Activated naive CD4-positive, alpha-beta T cell treated with anti-CD3 and anti-CD28 coated beads, Interleukin-2, amount 50 U/mL, for 72 hours (primary cell): ENCODE measurements at regions not wholly inside any gene's neighbourhood (a gene's known extent, or its start where the extent isn't known, plus 50 kb on each side); places are given as distances from the start of the nearest gene placed in this dataset.
"Not testable (repeated sequence)": the region's sequence is repeated elsewhere in the genome, so short reads cannot be mapped to it uniquely, and the experiment has no call there.

ENCODE experiments used
- ATAC-seq, 2 donors: fragments of 150-1000 bp; cut with Tn5 transposase; 2 replicates each; pipeline ENCODE4 v1.10.0; 2021; ENCODE audit warnings: mild to moderate bottlenecking in 2 of 2, moderate library complexity in 2 of 2
- DNase-seq, 2 donors: peaks; one replicate each; pipeline ENCODE4 v3.0.0; 2021 to 2022; ENCODE audit warnings: low spot score in 2 of 2
- H3K27ac Mint-ChIP-seq, 2 donors: one replicate each; pipeline ENCODE4 v1.8.0; 2022; ENCODE audit warnings: mild to moderate bottlenecking in 2 of 2, mixed read lengths in 2 of 2
- H3K36me3 Mint-ChIP-seq, 2 donors: one replicate each; pipeline ENCODE4 v1.8.0; 2022; ENCODE audit warnings: mixed read lengths in 2 of 2
- H3K9me3 Mint-ChIP-seq, 2 donors: one replicate each; pipeline ENCODE4 v1.8.0; 2022; ENCODE audit warnings: mixed read lengths in 2 of 2

DNA sequence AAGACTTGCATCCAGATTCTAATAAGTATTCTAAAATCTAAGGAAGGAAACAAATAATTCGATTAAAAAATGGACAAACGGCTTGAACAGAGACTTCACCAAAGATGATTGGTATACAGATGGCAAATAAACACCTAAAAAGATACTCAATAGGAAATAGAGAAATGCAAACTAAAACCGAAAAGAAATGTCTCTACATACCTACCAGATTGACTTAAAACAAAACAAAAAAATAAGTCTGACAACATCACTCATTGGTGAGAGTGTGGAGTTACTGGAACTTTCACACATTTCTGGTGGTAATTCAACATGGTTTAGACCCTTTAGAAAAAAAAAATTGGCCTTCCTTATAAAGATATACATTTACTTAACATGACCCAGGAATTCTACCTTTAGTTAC lies 869.8 kb downstream of the TTLL7 start:
- Mint-ChIP-seq H3K27ac (no peak overlapping the region), H3K36me3 (no peaks in the 10 kb centered on the region), H3K9me3 (no peaks in the 10 kb centered on the region)
- no peak for ATAC-seq
- DNase-seq, result no peak

DNA sequence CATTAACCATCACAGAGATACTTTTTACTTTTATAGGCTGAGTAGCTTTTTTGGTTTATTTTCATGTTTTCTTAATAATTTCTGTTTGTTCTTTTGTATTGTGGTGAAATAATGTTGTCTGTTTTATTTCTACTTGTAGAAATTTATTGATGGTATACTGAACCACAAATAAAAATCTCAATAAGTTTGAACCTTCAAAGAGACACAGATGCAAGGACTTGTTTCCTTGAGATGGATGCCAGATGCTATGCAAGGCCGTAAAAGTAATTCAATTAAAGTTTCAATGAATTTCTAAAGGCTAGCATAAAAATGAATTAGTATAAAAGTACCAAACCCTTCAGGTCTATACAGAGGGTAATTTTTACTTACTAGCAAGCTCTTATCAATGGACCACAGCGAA lies 873.5 kb downstream of the TTLL7 start:
- Mint-ChIP-seq H3K27ac (no peak overlapping the region), H3K36me3 (no peaks in the 10 kb centered on the region), H3K9me3 (no peaks in the 10 kb centered on the region)
- DNase-seq (no peak), ATAC-seq (no peak)

DNA sequence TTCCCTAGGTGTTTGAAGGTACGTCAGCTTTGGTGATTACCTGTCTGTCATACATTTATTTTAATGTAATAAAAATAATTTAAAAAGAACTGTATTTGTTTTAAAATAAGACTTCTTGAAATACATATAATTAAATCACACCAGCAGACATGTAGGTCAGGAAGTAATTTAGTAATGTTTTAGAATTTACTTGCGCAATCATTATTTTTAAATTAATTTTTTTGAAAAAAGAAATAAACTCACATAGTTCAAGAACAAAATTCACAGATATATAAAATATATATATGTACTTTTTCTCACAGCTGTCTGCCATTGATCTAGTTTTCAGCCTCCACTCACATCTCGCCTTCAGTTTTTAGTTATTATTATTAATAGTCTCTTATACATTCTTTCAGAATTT lies 875.9 kb downstream of the TTLL7 start:
- no peak overlapping the region for H3K27ac Mint-ChIP-seq
- no peak for ATAC-seq
- H3K9me3 Mint-ChIP-seq, result no peaks in the 10 kb centered on the region
- no peak for DNase-seq
- H3K36me3 Mint-ChIP-seq, result no peaks in the 10 kb centered on the region

DNA sequence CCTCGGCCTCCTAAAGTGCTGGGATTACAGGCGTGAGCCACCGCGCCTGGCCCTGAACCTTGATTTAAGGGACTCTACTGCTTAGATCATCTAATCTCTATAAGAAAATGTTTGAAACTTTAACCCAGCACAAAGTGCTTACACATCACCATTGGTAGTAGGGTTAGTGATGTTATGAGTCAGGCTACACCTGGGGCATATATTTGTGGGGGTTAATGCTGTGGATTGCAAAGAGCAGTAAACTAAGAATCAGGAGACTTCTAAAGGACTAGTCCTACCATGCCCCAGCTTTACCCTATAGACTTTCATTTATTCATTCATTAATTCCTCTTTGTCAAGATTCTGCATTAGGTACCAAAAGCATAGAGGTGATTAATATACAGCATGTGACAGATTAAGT lies 880.5 kb downstream of the TTLL7 start:
- H3K9me3 Mint-ChIP-seq, result no peaks in the 10 kb centered on the region
- ATAC-seq, result no peak
- no peaks in the 10 kb centered on the region for H3K36me3 Mint-ChIP-seq
- DNase-seq, result no peak
- H3K27ac Mint-ChIP-seq, result no peak overlapping the region

DNA sequence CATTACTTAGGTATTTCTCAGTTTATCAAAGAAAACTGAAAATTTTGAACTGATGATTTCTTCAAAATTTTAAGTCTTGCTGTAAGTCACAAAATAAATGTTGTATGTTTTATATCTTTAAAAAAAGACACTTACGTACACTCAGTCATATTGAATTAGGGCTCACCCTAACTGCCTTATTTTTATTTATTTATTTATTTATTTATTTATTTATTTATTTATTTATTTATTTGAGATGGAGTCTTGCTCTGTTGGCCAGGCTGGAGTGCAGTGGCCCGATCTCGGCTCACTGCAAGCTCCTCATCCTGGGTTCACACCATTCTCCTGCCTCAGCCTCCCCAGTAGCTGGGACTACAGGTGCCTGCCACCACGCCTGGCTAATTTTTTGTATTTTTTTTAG lies 881.9 kb downstream of the TTLL7 start:
- DNase-seq, H3K27ac Mint-ChIP-seq, ATAC-seq, H3K36me3 Mint-ChIP-seq, H3K9me3 Mint-ChIP-seq: not testable (repeated sequence)

DNA sequence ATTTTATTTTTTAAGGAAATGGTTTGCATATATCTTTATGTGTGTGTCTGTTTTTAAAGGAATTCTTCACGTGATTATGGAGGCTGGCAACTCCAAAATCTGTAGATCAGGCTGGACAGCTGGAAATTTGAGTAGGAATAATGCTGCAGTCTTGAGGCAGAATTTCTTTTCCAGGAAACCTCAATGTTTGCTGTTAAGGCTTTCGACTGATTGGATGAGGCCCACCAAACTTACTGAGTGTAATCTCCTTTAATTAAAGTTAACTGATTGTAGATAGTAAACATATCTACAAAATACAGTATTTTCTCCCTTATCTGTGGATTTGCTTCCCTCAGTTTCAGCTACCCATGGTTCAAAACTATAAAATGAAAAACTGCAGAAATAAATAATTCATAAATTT lies 883.1 kb downstream of the TTLL7 start:
- DNase-seq (no peak), ATAC-seq (no peak)
- H3K27ac Mint-ChIP-seq, result no peak overlapping the region
- no peaks in the 10 kb centered on the region for H3K36me3 Mint-ChIP-seq
- peaks cover 0 to 7% of the 10 kb centered on the region in 2 donors for H3K9me3 Mint-ChIP-seq

DNA sequence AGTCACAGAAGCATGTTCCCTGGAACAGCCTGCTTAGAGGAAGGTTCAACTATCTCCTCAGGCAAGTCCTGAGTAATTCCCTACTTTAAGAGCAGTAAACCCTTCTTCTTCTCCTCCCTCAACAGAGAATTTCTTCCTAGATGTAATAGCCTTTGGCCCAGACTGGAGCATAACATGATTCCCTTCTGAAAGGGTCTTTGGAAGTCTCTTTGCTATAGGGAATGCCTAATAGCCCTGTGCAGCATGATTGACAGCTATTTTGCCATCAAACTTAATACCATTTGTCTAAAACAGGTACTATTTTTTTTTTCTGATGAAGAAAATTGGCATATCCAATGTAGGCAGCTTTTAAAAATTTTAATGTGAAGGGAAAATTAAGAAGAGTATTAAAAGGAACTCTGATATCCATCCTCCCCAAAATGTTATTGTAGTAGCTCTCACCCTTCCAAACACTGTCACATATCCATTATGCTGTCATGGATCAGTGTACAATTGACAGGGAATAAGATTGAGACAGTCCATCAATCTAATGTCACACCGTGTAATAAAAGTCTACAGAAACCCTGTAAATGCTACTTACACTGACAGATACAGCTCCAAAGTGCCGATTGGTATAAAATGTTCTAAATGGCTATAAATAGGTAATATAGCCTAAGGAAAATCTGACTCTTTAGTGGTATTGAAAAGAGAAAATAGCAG lies 884.6 kb downstream of the TTLL7 start:
- Mint-ChIP-seq H3K36me3 (no peaks in the 10 kb centered on the region), H3K9me3 (peaks cover 0 to 7% of the 10 kb centered on the region in 2 donors), H3K27ac (no peak overlapping the region)
- DNase-seq (no peak), ATAC-seq (no peak)

DNA sequence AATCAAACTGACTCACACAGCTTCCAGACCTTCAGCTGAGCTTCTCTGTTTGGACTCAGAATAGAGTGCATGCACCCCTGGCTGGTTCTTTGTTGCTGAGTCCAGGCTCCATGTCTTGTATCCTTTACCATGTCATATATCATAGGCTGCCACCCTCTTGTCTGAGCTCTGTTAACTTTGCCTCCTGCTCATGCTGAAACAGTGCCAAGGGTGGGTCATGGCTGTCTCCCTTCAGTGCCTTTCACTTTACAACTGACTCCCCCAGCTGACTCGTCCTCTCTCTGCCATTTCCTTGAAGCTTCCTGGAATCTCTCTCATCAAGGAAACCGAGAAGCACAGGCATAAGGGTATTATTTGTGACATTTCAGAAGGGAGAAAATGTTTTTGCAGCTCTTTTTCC lies 885.3 kb downstream of the TTLL7 start:
- Mint-ChIP-seq H3K9me3 (peaks cover 0 to 7% of the 10 kb centered on the region in 2 donors), H3K36me3 (no peaks in the 10 kb centered on the region), H3K27ac (peak overlapping the region in 1 of 2 donors; percentile 56)
- DNase-seq (no peak), ATAC-seq (no peak)

DNA sequence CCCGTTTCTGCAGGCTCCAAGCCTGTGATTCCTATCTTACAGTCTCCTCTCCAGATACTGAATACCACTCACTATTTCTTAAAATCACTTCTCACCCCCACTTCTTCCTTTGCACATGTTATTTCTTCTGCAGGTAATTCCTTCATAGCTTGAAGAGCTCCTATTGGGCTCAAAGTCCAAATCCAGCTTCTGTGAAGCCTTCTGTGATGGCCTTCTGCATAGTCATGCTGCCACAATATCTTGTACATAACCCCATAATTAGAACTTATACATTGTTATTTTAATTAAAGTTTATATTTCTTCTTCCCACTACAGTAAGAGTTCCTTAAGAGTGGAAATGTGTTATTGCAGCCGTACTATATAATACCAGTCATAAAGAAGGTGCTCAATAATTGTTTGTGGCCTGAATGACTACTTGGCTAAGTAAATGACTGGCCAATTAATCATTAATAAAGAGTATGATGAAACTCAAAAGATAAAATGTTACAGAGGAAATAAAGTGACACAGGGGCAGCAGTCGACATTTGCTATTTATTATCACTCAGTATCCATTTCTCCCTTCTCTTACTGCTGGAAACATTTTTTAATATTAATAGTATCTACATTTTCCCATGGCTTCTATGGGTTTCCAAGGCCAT lies 886.6 kb downstream of the TTLL7 start:
- no peak for ATAC-seq
- Mint-ChIP-seq H3K27ac (no peak overlapping the region), H3K9me3 (peaks cover 0 to 7% of the 10 kb centered on the region in 2 donors), H3K36me3 (no peaks in the 10 kb centered on the region)
- DNase-seq, result no peak

DNA sequence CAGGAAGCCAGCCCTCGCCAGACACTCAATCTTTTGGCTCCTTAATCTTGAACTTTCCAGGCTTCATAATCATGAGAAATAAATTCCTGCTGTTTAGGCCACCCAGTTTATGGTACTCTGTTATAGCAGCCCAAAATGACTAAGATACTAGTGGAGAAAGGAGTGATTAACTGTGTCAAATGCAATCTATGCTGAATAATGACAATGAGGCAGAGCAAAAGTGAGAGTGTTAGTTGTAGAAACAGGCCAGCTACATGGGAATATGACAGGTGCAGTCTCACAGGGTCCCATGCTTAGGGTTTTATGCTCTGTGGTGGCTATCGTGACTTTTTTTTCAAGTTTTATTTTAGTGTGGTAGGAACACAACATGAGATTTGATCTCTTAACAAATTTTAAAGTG lies 888.8 kb downstream of the TTLL7 start:
- Mint-ChIP-seq H3K36me3 (no peaks in the 10 kb centered on the region), H3K9me3 (peaks cover 0 to 7% of the 10 kb centered on the region in 2 donors), H3K27ac (no peak overlapping the region)
- ATAC-seq (peak in 1 of 2 donors; percentile 88), DNase-seq (no peak)

DNA sequence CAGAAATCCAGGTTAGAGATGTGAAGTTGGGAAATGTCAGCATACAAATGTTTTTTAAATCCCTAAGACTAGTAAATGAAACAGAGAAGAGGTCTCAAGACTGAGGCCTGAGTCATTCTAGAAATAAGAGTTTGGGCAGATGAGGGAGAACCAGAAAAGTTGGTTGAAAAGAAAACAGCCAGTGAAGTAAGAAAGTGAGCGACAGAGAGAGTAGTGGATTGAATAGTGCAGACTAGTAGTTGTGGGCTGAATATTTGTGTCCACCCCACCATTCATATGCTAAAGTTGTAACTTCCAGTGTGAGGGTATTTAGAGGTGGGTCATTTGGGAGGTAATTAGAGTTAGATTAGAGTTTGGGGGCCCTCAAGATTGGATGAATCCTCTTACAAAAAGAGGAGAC lies 889.2 kb downstream of the TTLL7 start:
- ATAC-seq (peak in 1 of 2 donors; percentile 89), DNase-seq (no peak)
- peaks cover 0 to 7% of the 10 kb centered on the region in 2 donors for H3K9me3 Mint-ChIP-seq
- no peaks in the 10 kb centered on the region for H3K36me3 Mint-ChIP-seq
- no peak overlapping the region for H3K27ac Mint-ChIP-seq

DNA sequence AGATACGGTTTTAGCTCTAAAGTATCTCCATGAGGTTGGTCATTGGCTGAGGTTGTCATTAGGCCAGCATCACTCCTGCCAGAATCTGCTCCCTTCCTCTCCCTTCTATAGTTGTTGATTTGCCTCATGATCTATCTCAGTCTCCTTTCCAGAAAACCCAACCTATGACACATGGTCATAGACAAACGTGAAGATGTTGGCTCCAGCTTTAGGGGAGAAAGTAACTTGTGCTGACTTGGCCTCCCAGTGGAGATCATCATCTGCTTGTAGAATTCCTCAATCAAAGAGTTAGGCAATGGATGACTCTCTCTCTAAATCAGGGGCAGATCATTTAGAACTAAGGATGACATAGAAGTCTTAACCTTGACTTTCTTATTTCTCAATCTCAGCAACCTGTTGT lies 894.4 kb downstream of the TTLL7 start:
- ATAC-seq (no peak), DNase-seq (no peak)
- H3K9me3 Mint-ChIP-seq, result no peaks in the 10 kb centered on the region
- H3K27ac Mint-ChIP-seq, result no peak overlapping the region
- H3K36me3 Mint-ChIP-seq, result no peaks in the 10 kb centered on the region

DNA sequence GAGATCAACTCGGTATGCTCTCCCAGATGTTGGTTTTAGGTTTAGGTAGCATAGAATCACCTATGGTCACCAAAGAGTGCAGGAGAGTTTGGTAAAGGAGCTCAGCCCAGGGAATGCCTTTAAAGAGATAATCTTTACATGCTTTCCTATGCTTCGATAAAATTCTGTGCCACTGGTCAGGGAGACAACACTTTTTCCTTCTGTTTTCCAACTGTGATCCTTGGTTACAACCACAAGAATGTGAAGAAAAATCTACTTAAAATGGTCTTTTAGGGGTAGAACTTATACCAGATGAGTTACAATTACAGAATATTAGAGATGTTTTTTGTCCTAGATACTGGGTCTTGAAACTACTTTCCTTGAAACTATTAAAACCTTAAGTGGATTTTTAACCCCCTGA lies 895.6 kb downstream of the TTLL7 start:
- DNase-seq (no peak), ATAC-seq (no peak)
- no peaks in the 10 kb centered on the region for H3K9me3 Mint-ChIP-seq
- no peaks in the 10 kb centered on the region for H3K36me3 Mint-ChIP-seq
- no peak overlapping the region for H3K27ac Mint-ChIP-seq

DNA sequence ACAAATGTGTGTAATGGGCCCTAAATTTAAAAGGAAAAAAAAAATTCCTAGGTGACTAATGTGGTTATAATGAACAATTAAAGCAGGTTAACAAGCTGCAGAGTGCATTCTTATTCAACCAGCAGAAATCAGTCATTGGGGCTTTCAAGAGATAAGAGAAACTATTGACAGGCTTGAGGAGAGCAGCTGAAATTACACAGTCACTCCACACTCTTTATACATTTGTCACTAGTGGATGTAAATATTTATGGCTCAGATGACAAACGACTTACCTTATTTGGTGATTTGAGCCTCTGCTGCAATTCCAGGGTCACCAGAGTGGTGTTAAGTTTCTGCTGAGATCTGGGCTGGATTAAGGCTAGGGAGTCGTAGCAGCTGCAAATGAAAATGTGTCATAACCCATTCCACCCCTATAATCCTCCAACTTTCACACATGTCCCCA lies 896.3 kb downstream of the TTLL7 start:
- Mint-ChIP-seq H3K9me3 (no peaks in the 10 kb centered on the region), H3K36me3 (no peaks in the 10 kb centered on the region), H3K27ac (no peak overlapping the region)
- ATAC-seq, result peak in 1 of 2 donors; percentile 35
- DNase-seq, result no peak

DNA sequence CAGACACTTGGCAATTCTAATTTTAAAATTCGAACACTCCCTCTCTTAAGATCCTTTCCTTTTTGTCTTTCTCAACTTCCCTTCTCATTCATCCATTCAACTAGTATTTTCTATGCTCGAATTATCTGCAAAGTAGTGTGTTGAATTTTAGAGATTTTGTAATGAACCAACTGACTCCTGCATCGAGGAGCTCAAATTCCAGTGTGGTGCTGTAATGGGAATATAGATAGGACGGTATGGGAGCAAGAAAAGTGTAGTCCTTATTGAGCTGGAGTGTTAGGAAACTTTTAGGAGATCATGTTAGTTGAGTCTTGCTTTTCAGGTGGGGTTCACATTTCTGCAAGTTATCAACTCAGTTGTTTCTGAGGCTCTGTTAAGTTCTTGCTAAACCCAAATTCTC lies 897.5 kb downstream of the TTLL7 start:
- H3K9me3 Mint-ChIP-seq, result no peaks in the 10 kb centered on the region
- ATAC-seq (no peak), DNase-seq (no peak)
- no peak overlapping the region for H3K27ac Mint-ChIP-seq
- no peaks in the 10 kb centered on the region for H3K36me3 Mint-ChIP-seq

DNA sequence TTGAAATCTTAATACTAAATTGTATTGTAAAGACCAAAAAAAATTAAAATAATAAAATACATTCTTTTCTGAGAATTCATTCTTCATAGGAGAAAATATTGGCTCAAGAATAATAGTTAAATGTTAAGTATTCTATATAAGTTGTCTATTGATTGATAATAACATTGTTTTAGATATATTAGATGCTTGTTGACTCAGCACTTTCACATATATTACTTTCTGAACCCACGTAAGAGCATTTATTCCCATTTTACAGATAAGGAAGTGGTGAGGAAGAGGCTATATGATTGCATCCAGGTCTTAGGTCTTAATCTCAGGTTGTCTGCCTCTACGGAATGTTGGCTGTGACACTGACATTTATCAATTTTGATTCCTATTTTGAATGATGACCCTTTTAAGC lies 898.8 kb downstream of the TTLL7 start:
- Mint-ChIP-seq H3K27ac (no peak overlapping the region), H3K9me3 (peaks cover 0 to 5% of the 10 kb centered on the region in 2 donors), H3K36me3 (no peaks in the 10 kb centered on the region)
- DNase-seq, result no peak
- ATAC-seq, result no peak

DNA sequence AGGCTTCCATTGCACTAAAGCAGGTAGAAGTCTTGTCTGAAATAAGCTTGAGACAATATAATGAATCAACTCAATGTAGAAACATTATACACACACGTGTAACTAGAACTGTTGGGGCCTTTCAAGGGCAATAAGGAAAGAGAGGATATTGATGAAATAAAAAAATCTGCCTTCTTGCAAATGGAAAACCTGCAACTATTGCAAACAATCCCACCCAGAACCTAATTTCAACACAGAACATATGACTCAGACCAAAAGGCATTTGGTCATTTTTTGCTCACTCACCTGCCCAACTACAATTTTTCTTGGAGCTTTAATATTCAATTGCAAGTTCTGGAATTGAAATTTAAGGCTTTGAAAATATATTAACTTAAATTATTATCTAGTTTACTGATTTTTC lies 900.1 kb downstream of the TTLL7 start:
- Mint-ChIP-seq H3K36me3 (no peaks in the 10 kb centered on the region), H3K9me3 (peaks cover 0 to 5% of the 10 kb centered on the region in 2 donors), H3K27ac (no peak overlapping the region)
- DNase-seq (no peak), ATAC-seq (no peak)

DNA sequence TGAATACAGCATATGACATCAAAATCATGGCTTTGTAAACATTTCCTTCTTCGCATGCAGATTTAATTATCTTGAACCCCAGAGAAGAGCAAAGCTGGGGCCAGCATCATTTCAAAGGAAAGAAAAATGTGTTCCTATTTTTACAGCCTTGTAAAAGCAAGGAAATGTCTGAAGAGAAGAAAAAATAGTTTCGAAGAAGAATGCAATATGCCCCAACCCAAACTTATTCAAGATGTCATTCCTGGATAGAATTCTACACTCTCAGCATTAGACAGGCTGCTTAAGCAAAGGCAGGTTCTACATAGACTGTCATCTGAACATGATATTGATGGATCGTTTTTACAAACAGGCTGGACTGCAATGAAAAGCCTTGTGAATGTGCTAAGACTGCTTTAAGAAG lies 900.8 kb downstream of the TTLL7 start:
- H3K36me3 Mint-ChIP-seq, result no peaks in the 10 kb centered on the region
- H3K9me3 Mint-ChIP-seq, result peaks cover 0 to 5% of the 10 kb centered on the region in 2 donors
- no peak overlapping the region for H3K27ac Mint-ChIP-seq
- ATAC-seq (no peak), DNase-seq (no peak)
